GF-D8 (cell line): ENCODE measurements at regions not wholly inside any gene's neighbourhood (a gene's known extent, or its start where the extent isn't known, plus 50 kb on each side); places are given as distances from the start of the nearest gene placed in this dataset.
"Not testable (repeated sequence)": the region's sequence is repeated elsewhere in the genome, so short reads cannot be mapped to it uniquely, and the experiment has no call there.

Experiments
- DNase-seq: peaks from one replicate; lab custom pipeline; 2025; lab: John Stamatoyannopoulos, UW

GRCh38 chr2:142575561-142575960 lies 301.9 kb upstream of the KYNU start:
- DNase-seq, result no peak

- no peak for DNase-seq
Observed at GRCh38 chr2:142574388-142574787, 303.1 kb upstream of the KYNU start.

- no peak for DNase-seq
Observed at GRCh38 chr2:142572346-142573132, 304.9 kb upstream of the KYNU start.

- no peak for DNase-seq
Observed at GRCh38 chr2:142571934-142572333, 305.5 kb upstream of the KYNU start.

- DNase-seq, result no peak
Observed at GRCh38 chr2:142562900-142563299, 314.6 kb upstream of the KYNU start.

- no peak for DNase-seq
Observed at GRCh38 chr2:142561656-142562055, 315.8 kb upstream of the KYNU start.

GRCh38 chr2:142557391-142557790 lies 320.1 kb upstream of the KYNU start:
- DNase-seq, result no peak

- DNase-seq, result not testable (repeated sequence)
Observed at GRCh38 chr2:142545999-142546398, 331.5 kb upstream of the KYNU start.

- no peak for DNase-seq
Observed at GRCh38 chr2:142545036-142545435, 332.4 kb upstream of the KYNU start.

- no peak for DNase-seq
Observed at GRCh38 chr2:142544173-142544572, 333.3 kb upstream of the KYNU start.

GRCh38 chr2:142542431-142542910 lies 335.0 kb upstream of the KYNU start:
- no peak for DNase-seq

GRCh38 chr2:142536966-142537365 lies 340.5 kb upstream of the KYNU start:
- no peak for DNase-seq

- no peak for DNase-seq
Observed at GRCh38 chr2:142536492-142536891, 341.0 kb upstream of the KYNU start.

- DNase-seq, result no peak
Observed at GRCh38 chr2:142535311-142535710, 342.2 kb upstream of the KYNU start.

- no peak for DNase-seq
Observed at GRCh38 chr2:142533177-142533576, 344.3 kb upstream of the KYNU start.

GRCh38 chr2:142531377-142531776 lies 346.1 kb upstream of the KYNU start:
- no peak for DNase-seq

GRCh38 chr2:142525720-142526119 lies 351.7 kb upstream of the KYNU start:
- DNase-seq, result no peak

GRCh38 chr2:142521492-142521891 lies 356.0 kb upstream of the KYNU start:
- DNase-seq, result no peak

GRCh38 chr2:142515493-142515892 lies 362.0 kb upstream of the KYNU start:
- DNase-seq, result no peak

- DNase-seq, result no peak
Observed at GRCh38 chr2:142509401-142509800, 368.1 kb upstream of the KYNU start.

GRCh38 chr2:142504754-142505153 lies 372.7 kb upstream of the KYNU start:
- no peak for DNase-seq

- no peak for DNase-seq
Observed at GRCh38 chr2:142502402-142502801, 371.6 kb upstream of the LRP1B start.

- DNase-seq, result no peak
Observed at GRCh38 chr2:142495141-142495540, 364.3 kb upstream of the LRP1B start.

- DNase-seq, result not testable (repeated sequence)
Observed at GRCh38 chr2:142489631-142490030, 358.8 kb upstream of the LRP1B start.
